ENCODE measurements at regions not wholly inside any gene's neighbourhood (a gene's known extent, or its start where the extent isn't known, plus 50 kb on each side); places are given as distances from the start of the nearest gene placed in this dataset.

DNA sequence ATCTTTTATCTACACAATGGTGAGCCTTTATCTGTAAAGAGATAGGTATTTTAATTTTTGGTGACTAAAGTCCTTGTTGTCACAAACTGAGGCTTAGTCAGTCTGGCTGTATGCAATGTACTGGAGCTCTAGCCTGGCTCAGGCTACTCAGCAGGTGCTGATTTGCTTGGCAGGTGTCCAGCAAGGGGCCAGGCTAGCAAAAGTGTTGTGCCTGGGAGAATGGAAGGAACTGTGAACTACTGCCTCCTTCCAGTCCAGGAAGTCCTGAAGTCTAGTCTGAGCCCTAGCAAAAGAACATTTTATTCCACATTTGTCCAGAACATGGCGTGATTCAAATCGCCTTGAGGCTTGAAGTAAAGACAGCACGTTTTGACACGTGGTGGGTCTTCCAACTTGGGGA lies 260.5 kb downstream of the CCDC85A start:
- Histone ChIP-seq H3K9me3 (ENCODE audit: control insufficient read depth, low read length) (no peaks in the 10 kb centered on the region), H3K4me3 (ENCODE audit: low read depth, low read length) (no peak overlapping the region), H2AFZ (no peak overlapping the region), H3K4me2 (ENCODE audit: low read length) (no peak overlapping the region), H3K9ac (no peak overlapping the region), H3K27me3 (ENCODE audit: control insufficient read depth, insufficient read depth, low read length) (no peaks in the 10 kb centered on the region), H3K36me3 (ENCODE audit: control insufficient read depth, insufficient read depth, low read length) (no peaks in the 10 kb centered on the region), H3K79me2 (no peaks in the 10 kb centered on the region), H3K4me1 (no peaks in the 10 kb centered on the region), H3K27ac (no peak overlapping the region)
- TF ChIP-seq, protein P1, sequence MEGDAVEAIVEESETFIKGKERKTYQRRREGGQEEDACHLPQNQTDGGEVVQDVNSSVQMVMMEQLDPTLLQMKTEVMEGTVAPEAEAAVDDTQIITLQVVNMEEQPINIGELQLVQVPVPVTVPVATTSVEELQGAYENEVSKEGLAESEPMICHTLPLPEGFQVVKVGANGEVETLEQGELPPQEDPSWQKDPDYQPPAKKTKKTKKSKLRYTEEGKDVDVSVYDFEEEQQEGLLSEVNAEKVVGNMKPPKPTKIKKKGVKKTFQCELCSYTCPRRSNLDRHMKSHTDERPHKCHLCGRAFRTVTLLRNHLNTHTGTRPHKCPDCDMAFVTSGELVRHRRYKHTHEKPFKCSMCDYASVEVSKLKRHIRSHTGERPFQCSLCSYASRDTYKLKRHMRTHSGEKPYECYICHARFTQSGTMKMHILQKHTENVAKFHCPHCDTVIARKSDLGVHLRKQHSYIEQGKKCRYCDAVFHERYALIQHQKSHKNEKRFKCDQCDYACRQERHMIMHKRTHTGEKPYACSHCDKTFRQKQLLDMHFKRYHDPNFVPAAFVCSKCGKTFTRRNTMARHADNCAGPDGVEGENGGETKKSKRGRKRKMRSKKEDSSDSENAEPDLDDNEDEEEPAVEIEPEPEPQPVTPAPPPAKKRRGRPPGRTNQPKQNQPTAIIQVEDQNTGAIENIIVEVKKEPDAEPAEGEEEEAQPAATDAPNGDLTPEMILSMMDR (IDR thresholded peaks at IDR 0.05), result no peak

DNA sequence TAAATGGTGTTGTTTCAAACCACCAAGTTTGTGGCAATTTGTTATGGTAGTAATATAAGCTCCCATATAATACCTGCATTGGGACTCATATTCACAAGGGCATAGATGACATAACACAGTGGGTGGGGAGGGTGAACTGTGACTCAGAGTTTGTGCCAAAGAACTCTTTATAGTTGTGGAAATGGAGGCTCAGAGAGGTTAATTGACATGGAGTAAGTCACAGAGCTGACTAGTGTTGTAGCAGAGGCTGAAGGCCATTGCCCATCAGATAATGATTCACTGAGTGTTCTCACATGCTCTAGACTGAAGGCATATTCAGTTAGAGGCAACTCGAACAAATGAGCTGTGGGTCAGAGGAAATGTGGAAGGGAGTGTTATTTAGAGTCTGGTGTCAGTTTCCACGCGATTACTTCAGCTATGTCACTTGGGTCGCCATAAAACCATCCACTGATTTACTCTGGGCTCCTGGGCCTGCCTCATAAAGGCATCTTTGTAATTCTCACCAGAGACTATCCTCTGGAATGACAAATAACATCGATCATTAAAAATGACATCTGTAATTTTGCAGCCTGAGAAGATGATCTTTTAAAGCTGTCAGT lies 264.7 kb downstream of the CCDC85A start:
- no peak overlapping the region for H3K4me3 ChIP-seq (ENCODE audit: low read depth, low read length)
- H2AFZ ChIP-seq, result no peak overlapping the region
- H3K27me3 ChIP-seq (ENCODE audit: control insufficient read depth, insufficient read depth, low read length), result no peaks in the 10 kb centered on the region
- no peaks in the 10 kb centered on the region for H3K9me3 ChIP-seq (ENCODE audit: control insufficient read depth, low read length)
- no peak overlapping the region for H3K27ac ChIP-seq
- no peak overlapping the region for H3K4me2 ChIP-seq (ENCODE audit: low read length)
- TF ChIP-seq, protein P1 (IDR thresholded peaks at IDR 0.05), result no peak
- H3K4me1 ChIP-seq, result no peaks in the 10 kb centered on the region
- H3K79me2 ChIP-seq, result no peaks in the 10 kb centered on the region
- no peak overlapping the region for H3K9ac ChIP-seq
- no peaks in the 10 kb centered on the region for H3K36me3 ChIP-seq (ENCODE audit: control insufficient read depth, insufficient read depth, low read length)

DNA sequence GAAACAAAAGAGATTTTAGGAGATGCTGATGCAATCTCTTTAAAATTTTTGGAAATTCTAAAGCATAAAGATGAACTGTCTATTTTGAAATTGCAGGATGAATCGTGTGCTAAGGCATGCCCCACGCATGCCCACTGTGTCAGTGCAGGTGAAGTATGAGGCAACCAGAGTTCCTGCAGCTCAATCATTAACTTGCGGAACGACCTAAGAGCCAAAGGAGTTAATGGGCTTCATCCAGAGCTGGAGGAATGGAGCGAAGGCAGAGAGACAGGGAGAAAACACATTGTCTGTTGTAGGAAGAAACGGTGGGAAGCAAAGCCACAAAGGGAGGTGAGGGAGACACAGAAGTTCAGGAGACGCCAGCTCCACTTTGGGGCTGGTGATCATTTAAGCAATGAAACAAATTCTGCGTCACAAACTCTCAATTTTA lies 265.2 kb downstream of the CCDC85A start:
- no peak overlapping the region for H2AFZ ChIP-seq
- H3K27me3 ChIP-seq (ENCODE audit: control insufficient read depth, insufficient read depth, low read length), result no peaks in the 10 kb centered on the region
- H3K9me3 ChIP-seq (ENCODE audit: control insufficient read depth, low read length), result no peaks in the 10 kb centered on the region
- no peaks in the 10 kb centered on the region for H3K4me1 ChIP-seq
- peak overlapping the region; percentile 10 for H3K4me2 ChIP-seq (ENCODE audit: low read length)
- H3K27ac ChIP-seq, result no peak overlapping the region
- H3K4me3 ChIP-seq (ENCODE audit: low read depth, low read length), result no peak overlapping the region
- no peak overlapping the region for H3K9ac ChIP-seq
- TF ChIP-seq, protein P1 (IDR thresholded peaks at IDR 0.05), result no peak
- H3K79me2 ChIP-seq, result no peaks in the 10 kb centered on the region
- H3K36me3 ChIP-seq (ENCODE audit: control insufficient read depth, insufficient read depth, low read length), result no peaks in the 10 kb centered on the region

DNA sequence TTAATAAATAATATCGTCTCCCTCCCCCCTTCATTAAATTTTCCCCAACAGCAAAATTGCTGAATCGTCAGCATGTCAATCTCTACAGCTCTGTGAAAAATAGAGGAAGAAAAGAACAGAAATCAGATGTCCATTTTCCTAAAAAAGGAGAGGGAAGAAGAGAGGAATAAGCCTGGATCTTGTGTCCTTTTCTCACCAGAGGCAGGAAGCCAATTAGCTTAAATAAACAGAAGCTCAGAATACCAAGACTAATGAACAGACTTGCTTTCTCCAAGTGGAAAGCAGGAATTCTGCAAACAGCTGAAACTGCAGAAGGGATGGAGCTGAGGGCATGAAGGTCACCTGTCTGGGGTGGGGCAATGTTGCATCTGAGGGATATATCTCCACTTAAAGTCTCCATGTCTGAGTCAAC lies 265.7 kb downstream of the CCDC85A start:
- Histone ChIP-seq H2AFZ (no peak overlapping the region), H3K4me2 (ENCODE audit: low read length) (peak overlapping the region; percentile 10), H3K4me1 (no peaks in the 10 kb centered on the region), H3K4me3 (ENCODE audit: low read depth, low read length) (no peak overlapping the region), H3K27ac (no peak overlapping the region), H3K27me3 (ENCODE audit: control insufficient read depth, insufficient read depth, low read length) (no peaks in the 10 kb centered on the region), H3K79me2 (no peaks in the 10 kb centered on the region), H3K36me3 (ENCODE audit: control insufficient read depth, insufficient read depth, low read length) (no peaks in the 10 kb centered on the region), H3K9ac (no peak overlapping the region), H3K9me3 (ENCODE audit: control insufficient read depth, low read length) (no peaks in the 10 kb centered on the region)
- TF ChIP-seq, protein P1 (IDR thresholded peaks at IDR 0.05), result no peak

DNA sequence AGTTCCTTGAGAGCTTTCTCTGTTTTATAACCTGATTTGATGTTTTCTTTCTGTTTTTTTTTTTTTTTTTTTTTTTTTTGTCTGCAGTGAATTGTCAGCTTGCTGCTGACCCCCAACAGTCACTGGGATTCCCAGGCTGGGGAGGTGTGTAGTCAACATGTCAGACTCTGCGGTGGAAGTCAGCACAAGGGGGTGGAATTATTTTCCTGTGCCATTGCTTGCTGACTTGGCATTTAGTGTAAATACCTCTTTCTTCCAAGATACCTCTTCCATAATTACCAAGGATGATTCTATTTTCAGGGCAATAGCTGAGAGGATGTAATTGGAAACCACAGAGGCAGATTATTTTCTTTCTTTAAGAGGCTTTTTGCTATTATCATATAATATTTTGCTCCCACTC lies 266.3 kb downstream of the CCDC85A start:
- Histone ChIP-seq H3K4me3 (ENCODE audit: low read depth, low read length) (no peak overlapping the region), H3K9ac (no peak overlapping the region), H3K27ac (no peak overlapping the region), H3K27me3 (ENCODE audit: control insufficient read depth, insufficient read depth, low read length) (no peaks in the 10 kb centered on the region), H2AFZ (no peak overlapping the region), H3K4me1 (no peaks in the 10 kb centered on the region), H3K79me2 (no peaks in the 10 kb centered on the region), H3K9me3 (ENCODE audit: control insufficient read depth, low read length) (no peaks in the 10 kb centered on the region), H3K4me2 (ENCODE audit: low read length) (no peak overlapping the region), H3K36me3 (ENCODE audit: control insufficient read depth, insufficient read depth, low read length) (no peaks in the 10 kb centered on the region)
- TF ChIP-seq, protein P1 (IDR thresholded peaks at IDR 0.05), result no peak

Measured in parathyroid adenoma (tissue), 2 donors.